ENCODE measurements at regions not wholly inside any gene's neighbourhood (a gene's known extent, or its start where the extent isn't known, plus 50 kb on each side); places are given as distances from the start of the nearest gene placed in this dataset.
"Not testable (repeated sequence)": the region's sequence is repeated elsewhere in the genome, so short reads cannot be mapped to it uniquely, and the experiment has no call there.

GRCh38 chr2:134035605-134036370 lies 218.1 kb upstream of the MGAT5 start:
- no peak for DNase-seq

DNA sequence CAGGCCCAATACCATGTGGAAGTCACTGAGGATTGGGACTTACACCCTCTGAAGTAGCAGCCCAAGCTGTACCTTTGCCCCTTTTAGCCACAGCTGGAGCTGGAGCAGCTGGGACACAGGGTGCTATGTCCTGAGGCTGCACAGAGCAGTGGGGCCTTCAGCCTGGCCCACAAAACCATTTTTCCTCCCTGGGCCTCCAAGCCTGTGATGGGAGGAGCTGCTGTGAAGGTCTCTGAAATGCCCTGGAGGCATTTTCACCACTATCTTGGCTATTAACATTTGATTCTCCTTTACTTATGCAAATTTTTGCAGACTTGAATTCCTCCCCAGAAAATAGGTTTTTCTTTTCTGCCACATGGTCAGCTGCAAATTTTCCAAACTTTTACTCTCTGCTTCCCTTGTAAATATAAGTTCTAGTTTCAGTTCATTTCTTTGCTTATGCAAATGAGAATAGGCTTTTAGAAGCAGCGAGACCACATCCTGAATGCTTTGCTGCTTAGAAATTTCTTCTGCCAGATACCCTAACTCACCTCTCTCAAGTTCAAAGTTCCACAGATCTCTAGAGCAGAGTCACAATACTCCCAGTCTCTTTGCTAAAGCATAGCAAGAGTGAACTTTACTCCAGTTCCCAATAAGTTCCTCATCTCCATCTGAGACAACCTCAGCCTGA lies 213.8 kb upstream of the MGAT5 start:
- DNase-seq = no peak

DNA sequence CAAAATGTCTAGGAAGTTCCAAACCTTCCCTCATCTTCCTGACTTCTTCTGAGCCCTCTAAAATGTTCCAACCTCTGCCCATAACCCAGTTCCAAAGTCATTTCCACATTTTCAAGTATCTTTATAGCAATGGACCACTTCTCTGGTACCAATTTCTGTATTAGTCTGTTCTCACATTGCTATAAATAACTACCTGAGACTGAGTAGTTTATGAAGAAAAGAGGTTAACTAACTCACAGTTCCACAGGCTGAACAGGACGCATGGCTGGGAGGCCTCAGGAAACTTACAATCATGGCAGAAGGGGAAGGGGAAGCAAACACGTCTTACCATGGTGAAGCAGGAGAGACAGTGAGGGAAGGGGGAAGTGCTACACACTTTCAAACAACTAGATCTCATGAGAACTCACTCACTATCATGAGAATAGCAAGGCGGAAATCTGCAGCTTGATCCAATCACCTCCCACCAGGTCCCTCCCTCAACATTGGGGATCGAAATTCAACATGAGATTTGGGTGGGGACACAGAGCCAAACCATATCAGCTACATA lies 213.2 kb upstream of the MGAT5 start:
- DNase-seq = not testable (repeated sequence)

- DNase-seq = no peak
Observed at GRCh38 chr2:134041877-134042276, 212.0 kb upstream of the MGAT5 start.

DNA sequence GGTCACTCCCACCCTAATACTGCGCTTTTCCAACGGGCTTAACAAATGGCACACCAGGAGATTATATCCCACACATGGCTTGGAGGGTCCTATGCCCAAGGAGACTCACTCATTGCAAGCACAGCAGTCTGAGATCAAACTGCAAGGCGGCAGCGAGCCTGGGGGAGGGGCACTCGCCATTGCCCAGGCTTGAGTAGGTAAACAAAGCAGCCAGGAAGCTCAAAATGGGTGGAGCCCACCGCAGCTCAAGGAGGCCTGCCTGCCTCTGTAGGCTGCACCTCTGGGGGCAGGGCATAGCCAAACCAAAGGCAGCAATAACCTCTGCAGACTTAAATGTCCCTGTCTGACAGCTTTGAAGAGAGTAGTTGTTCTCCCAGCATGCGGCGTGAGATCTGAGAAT lies 210.8 kb upstream of the MGAT5 start:
- not testable (repeated sequence) for DNase-seq

GRCh38 chr2:134052173-134052572 lies 201.7 kb upstream of the MGAT5 start:
- no peak for DNase-seq

- no peak for DNase-seq
Observed at GRCh38 chr2:134056173-134056572, 197.7 kb upstream of the MGAT5 start.

DNA sequence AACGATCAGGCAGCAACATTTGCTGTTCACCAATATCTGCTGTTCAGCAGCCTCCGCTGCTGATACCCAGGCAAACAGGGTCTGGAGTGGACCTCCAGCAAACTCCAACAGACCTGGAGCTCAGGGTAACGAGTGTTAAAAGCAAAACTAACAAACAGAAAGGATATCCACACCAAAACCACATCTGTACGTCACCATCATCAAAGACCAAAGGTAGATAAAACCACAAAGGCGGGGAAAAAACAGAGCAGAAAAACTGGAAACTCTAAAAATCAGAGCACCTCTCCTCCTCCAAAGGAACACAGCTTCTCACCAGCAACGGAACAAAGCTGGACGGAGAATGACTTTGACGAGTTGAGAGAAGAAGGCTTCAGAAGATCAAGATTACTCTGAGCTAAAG lies 192.8 kb upstream of the MGAT5 start:
- not testable (repeated sequence) for DNase-seq

DNA sequence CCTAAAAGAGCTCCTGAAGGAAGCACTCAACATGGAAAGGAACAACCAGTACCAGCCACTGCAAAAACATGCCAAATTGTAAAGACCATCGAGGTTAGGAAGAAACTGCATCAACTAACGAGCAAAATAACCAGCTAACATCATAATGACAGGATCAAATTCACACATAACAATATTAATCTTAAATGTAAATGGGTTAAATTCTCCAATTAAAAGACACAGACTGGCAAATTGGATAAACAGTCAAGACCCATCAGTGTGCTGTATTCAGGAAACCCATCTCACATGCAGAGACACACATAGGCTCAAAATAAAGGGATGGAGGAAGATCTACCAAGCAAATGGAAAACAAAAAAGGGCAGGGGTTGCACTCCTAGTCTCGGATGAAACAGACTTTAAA lies 191.6 kb upstream of the MGAT5 start:
- not testable (repeated sequence) for DNase-seq

DNA sequence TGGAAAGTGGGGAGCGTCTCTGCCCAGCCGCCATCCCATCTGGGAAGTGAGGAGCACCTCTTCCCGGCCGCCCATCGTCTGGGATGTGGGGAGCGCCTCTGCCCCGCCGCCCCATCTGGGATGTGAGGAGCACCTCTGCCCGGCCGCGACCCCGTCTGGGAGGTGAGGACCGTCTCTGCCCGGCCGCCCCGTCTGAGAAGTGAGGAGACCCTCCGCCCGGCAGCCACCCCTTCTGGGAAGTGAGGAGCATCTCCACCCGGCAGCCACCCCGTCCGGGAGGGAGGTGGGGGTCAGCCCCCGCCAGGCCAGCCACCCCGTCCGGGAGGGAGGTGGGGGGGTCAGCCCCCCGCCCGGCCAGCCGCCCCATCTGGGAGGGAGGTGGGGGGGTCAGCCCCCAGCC lies 190.0 kb upstream of the MGAT5 start:
- not testable (repeated sequence) for DNase-seq

DNA sequence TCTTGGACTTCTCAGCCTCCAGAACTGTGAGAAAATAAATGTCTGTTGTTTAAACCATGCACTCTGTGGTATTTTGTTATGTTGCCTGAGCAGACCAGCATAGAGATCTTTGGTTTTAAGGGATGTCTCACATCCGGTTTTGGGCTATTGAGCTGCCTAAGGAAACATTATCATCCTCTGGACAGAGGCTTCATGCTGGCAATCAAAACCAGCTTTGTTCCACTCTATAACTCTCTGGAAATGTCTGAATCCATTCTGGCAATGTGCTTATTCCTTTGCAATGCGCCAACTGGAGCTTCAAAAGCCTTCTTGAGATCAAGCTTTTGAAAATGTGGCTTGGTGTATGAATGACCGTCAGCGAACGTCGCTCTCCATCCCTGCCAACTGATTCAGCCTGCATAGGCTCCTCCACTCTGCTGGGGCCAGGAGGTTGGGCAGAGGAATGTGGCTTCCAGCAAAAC lies 183.6 kb upstream of the MGAT5 start:
- no peak for DNase-seq

GRCh38 chr2:134072341-134072740 lies 181.5 kb upstream of the MGAT5 start:
- DNase-seq = no peak

DNA sequence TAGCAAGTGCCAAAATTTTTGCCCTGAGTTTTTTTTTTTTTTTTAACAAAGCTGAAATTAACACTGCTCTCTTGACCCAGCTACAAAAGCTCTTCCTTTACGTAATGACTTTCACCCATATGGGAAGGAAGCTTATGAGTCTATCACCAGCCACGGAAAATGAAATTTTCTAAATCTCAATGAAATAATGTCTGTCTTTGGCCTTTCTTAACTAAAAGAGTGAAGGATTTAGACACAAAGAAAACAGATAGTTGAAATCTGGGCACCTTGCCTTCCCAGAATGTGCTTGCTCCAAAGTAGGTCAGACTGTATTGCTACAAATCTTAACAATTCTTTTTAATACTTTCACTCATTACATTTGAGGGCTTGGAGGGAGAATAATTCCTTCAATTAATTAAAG lies 180.8 kb upstream of the MGAT5 start:
- DNase-seq = no peak

DNA sequence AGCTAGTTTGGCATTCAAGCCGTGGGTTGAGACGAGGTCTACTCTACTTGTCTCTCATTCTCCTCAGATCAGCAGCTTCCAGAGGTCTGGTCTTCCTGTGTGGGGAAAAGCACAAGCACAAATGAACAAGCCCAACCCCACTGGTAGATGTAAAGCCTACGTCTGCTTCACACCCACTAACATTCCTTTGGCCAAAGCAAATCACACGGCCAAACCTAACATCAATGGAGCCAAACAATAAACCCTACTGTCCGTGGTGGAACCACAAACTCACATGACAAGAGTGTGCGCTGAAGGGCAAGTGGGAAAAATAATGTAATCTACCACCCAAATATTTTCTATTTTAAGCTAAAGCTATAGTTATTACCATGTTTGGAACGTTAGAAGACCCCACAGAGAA lies 179.3 kb upstream of the MGAT5 start:
- DNase-seq = no peak

DNA sequence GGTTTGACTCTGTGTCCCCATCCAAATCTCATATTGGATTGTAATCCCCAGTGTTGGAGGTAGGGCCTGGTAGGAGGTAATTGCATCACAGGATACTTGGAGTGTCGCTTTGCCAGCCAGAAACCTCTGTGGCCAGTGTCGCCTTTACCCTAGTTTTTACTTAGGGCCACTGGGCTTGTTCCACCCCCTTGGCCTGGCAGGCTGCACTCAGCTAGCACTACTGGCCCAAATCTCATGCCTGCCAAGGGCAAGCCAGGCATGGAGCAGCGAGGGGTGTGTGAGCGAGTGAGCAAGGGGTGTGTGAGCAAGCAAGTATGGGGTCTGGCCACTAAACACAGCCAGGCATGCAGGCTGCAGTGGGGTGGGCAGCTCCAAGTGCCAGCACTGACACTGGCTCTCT lies 178.7 kb upstream of the MGAT5 start:
- no peak for DNase-seq

- no peak for DNase-seq
Observed at GRCh38 chr2:134078354-134078753, 175.5 kb upstream of the MGAT5 start.

DNA sequence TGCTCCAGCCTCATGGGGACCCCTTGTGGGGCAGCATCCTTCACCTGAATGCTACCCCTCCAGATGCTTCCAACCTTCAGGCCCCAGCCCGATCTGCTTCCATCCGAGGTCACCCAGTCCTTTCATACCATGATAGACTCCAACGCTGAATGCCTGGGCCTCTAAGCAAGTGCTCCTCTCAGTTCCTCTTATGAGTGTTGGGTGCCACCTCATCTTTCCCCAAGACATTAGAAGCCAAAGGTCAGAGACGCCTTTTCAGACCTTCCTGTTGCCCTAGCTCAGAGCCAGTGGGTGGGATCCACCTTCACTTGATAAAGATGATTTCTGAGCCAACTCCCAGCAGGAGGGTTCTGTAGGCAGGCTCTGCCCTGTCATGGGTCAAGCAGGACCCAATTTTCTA lies 174.5 kb upstream of the MGAT5 start:
- no peak for DNase-seq

- DNase-seq = no peak
Observed at GRCh38 chr2:134080386-134081089, 173.3 kb upstream of the MGAT5 start.

DNA sequence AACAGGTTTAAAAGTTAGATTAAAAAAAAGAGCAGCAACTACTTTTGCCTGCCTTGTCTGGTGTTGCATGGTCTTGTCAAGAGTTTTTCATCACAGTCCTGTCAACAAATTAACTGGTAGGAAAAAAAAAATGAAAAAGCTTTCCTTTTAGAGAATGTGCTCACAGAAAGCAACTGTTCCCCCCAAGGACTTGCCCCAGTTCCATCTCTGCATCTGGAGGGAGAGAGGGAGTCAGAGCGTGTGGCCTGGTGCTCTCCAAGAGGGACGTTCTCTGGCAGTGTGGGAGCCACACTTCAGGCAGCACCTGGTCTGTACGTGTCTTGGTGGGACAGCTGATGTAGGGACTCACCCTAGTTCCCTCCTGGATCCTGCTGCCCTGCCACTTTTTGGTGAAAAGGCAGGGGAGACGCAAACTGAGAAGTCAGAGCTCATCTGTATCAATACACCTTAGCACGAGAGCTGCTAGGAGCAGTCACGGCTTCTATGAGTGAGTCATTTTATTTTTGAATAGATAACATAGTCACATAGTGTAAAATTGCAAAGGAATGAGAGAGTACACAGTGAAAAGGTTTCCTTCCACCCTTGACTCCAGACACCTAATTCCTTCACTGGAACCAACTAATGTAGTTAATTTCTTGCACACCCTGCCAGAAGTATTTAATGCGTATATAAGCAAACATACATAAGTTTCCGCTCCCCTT lies 172.5 kb upstream of the MGAT5 start:
- no peak for DNase-seq

DNA sequence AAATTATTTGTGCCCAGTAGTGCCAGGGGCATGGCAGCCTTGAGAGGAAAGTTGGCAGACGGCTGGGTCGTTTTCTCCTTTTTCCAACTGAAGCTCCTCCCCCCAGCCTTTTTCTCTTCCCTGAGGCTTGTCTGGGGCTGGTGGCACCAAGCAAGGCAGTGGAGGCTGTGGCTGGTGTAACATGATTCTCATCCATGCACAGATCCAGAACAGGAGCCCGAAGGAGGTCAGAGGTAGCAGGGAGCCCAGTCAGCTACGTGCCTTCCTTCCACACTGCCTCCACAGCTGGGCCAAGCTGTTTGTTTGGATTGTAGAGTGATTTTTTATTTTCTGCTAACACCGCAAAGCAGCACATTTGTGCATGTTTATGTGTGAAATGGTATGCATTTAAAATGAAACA lies 170.3 kb upstream of the MGAT5 start:
- DNase-seq = no peak

GRCh38 chr2:134086594-134087219 lies 167.2 kb upstream of the MGAT5 start:
- peak; percentile 32 for DNase-seq

- peak; percentile 35 for DNase-seq
Observed at GRCh38 chr2:134087371-134087921, 166.4 kb upstream of the MGAT5 start.

Data from islet precursor cell (in vitro differentiated cells).